ENCODE measurements at regions not wholly inside any gene's neighbourhood (a gene's known extent, or its start where the extent isn't known, plus 50 kb on each side); places are given as distances from the start of the nearest gene placed in this dataset.

GRCh38 chr1:118298397-118298796, 113.4 kb upstream of the SPAG17 start:
- H3K36me3 Mint-ChIP-seq (ENCODE audit: insufficient read depth, unreplicated experiment): no peaks in the 10 kb centered on the region
- no peaks in the 10 kb centered on the region for H3K4me1 ChIP-seq
- peaks cover 2% of the 10 kb centered on the region for H3K27me3 Mint-ChIP-seq (ENCODE audit: insufficient read depth, unreplicated experiment)
- no TSS peak for BruUV-seq (replicated peaks)
- no peaks in the 10 kb centered on the region for H3K36me3 ChIP-seq (ENCODE audit: control insufficient read depth, insufficient read depth, low read length)
- no peak for DNase-seq
- POLR2A ChIA-PET: no interaction called here
- CTCF ChIA-PET: no interaction called here
- H3K9me3 Mint-ChIP-seq (ENCODE audit: unreplicated experiment): no peaks in the 10 kb centered on the region
- no peaks in the 10 kb centered on the region for H3K27me3 ChIP-seq (replicated peaks; ENCODE audit: control insufficient read depth, insufficient read depth, low read length)
- H3K4me3 Mint-ChIP-seq (ENCODE audit: unreplicated experiment): no peak overlapping the region
- intact Hi-C loops (cut with micrococcal nuclease; ENCODE audit: unreplicated experiment): no loop called here
- TF ChIP-seq, protein P1, sequence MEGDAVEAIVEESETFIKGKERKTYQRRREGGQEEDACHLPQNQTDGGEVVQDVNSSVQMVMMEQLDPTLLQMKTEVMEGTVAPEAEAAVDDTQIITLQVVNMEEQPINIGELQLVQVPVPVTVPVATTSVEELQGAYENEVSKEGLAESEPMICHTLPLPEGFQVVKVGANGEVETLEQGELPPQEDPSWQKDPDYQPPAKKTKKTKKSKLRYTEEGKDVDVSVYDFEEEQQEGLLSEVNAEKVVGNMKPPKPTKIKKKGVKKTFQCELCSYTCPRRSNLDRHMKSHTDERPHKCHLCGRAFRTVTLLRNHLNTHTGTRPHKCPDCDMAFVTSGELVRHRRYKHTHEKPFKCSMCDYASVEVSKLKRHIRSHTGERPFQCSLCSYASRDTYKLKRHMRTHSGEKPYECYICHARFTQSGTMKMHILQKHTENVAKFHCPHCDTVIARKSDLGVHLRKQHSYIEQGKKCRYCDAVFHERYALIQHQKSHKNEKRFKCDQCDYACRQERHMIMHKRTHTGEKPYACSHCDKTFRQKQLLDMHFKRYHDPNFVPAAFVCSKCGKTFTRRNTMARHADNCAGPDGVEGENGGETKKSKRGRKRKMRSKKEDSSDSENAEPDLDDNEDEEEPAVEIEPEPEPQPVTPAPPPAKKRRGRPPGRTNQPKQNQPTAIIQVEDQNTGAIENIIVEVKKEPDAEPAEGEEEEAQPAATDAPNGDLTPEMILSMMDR (IDR thresholded peaks at IDR 0.05; ENCODE audit: insufficient read depth in 1 of 2, low read depth in 1 of 2, low read length in 1 of 2, severe bottlenecking in 1 of 2, unreplicated experiment in 1 of 2): no peak
- H3K4me3 ChIP-seq (ENCODE audit: low read depth, low read length): no peak overlapping the region
- H3K27ac Mint-ChIP-seq (ENCODE audit: unreplicated experiment): no peak overlapping the region
- no peaks in the 10 kb centered on the region for H3K9me3 ChIP-seq
- peaks cover 6% of the 10 kb centered on the region for H3K4me1 Mint-ChIP-seq (ENCODE audit: low read depth, unreplicated experiment)

GRCh38 chr1:118297521-118297920, 112.5 kb upstream of the SPAG17 start:
- Histone ChIP-seq H3K4me3 (ENCODE audit: low read depth, low read length) (no peak overlapping the region), H3K4me1 (no peaks in the 10 kb centered on the region), H3K27me3 (replicated peaks; ENCODE audit: control insufficient read depth, insufficient read depth, low read length) (no peaks in the 10 kb centered on the region), H3K36me3 (ENCODE audit: control insufficient read depth, insufficient read depth, low read length) (no peaks in the 10 kb centered on the region), H3K9me3 (no peaks in the 10 kb centered on the region)
- TF ChIP-seq, protein P1 (IDR thresholded peaks at IDR 0.05; ENCODE audit: insufficient read depth in 1 of 2, low read depth in 1 of 2, low read length in 1 of 2, severe bottlenecking in 1 of 2, unreplicated experiment in 1 of 2): no peak
- Mint-ChIP-seq H3K9me3 (ENCODE audit: unreplicated experiment) (no peaks in the 10 kb centered on the region), H3K4me1 (ENCODE audit: low read depth, unreplicated experiment) (peaks cover 6% of the 10 kb centered on the region), H3K4me3 (ENCODE audit: unreplicated experiment) (no peak overlapping the region), H3K36me3 (ENCODE audit: insufficient read depth, unreplicated experiment) (no peaks in the 10 kb centered on the region), H3K27me3 (ENCODE audit: insufficient read depth, unreplicated experiment) (peaks cover 2% of the 10 kb centered on the region), H3K27ac (ENCODE audit: unreplicated experiment) (no peak overlapping the region)
- intact Hi-C loops (cut with micrococcal nuclease; ENCODE audit: unreplicated experiment): loop anchor here (2.0 kb wide), 1 partner anchor 43 kb away; no protein-coding TSS in a partner anchor
- no peak for DNase-seq
- ChIA-PET CTCF (no interaction called here), POLR2A (no interaction called here)
- no TSS peak for BruUV-seq (replicated peaks)

DNA sequence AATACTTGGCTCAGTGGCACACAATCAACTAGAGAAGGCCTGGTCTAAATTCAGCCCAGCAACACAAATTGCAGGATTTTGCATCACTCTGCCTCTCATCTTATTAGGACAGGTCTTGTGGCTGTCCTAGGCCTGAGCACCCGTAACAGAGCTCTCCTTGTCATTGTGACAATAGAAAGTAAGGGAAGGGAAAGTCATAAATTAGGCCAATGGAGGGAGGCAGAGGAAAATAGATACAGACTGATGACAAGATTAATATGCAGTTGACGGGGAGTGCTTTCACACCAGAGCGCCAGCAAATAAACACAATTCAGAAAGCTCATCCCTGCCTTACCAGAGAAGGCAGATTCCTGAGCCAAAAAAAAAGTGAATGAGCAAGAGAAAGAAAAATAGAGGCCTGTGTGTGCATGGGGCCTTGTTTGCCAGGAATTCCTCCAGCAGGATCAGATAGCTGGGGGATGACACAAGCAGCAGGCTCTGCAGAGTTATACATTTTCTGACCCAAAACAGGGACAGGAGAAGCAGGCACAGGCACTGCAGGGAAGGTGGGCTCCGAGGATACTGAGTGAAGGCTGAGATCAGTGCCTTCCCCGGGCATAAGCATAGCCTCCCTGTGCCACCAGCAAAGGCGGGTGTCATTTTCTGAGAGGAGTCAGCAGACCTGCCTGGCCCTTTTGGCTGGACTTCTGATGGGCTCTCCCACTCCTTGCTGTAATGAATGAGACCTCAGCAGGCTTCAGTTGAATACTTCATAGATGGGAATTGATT, 110.0 kb upstream of the SPAG17 start:
- no peaks in the 10 kb centered on the region for H3K4me1 ChIP-seq
- intact Hi-C loops (cut with micrococcal nuclease; ENCODE audit: unreplicated experiment): no loop called here
- H3K36me3 ChIP-seq (ENCODE audit: control insufficient read depth, insufficient read depth, low read length): no peaks in the 10 kb centered on the region
- peaks cover 2% of the 10 kb centered on the region for H3K27me3 Mint-ChIP-seq (ENCODE audit: insufficient read depth, unreplicated experiment)
- DNase-seq: no peak
- H3K4me1 Mint-ChIP-seq (ENCODE audit: low read depth, unreplicated experiment): peaks cover 6% of the 10 kb centered on the region
- TF ChIP-seq, protein P1 (IDR thresholded peaks at IDR 0.05; ENCODE audit: insufficient read depth in 1 of 2, low read depth in 1 of 2, low read length in 1 of 2, severe bottlenecking in 1 of 2, unreplicated experiment in 1 of 2): no peak
- no peak overlapping the region for H3K27ac Mint-ChIP-seq (ENCODE audit: unreplicated experiment)
- BruUV-seq (replicated peaks): no TSS peak
- ChIA-PET POLR2A (no interaction called here), CTCF (no interaction called here)
- H3K9me3 ChIP-seq: no peaks in the 10 kb centered on the region
- no peak overlapping the region for H3K4me3 Mint-ChIP-seq (ENCODE audit: unreplicated experiment)
- no peaks in the 10 kb centered on the region for H3K9me3 Mint-ChIP-seq (ENCODE audit: unreplicated experiment)
- H3K36me3 Mint-ChIP-seq (ENCODE audit: insufficient read depth, unreplicated experiment): no peaks in the 10 kb centered on the region
- H3K4me3 ChIP-seq (ENCODE audit: low read depth, low read length): no peak overlapping the region
- H3K27me3 ChIP-seq (replicated peaks; ENCODE audit: control insufficient read depth, insufficient read depth, low read length): no peaks in the 10 kb centered on the region
